ENCODE measurements at regions not wholly inside any gene's neighbourhood (a gene's known extent, or its start where the extent isn't known, plus 50 kb on each side); places are given as distances from the start of the nearest gene placed in this dataset.

GRCh38 chr15:46525984-46526725 lies 891.3 kb downstream of the SQOR start:
- Histone ChIP-seq H3K27ac (no peak overlapping the region), H3K27me3 (no peaks in the 10 kb centered on the region), H3K36me3 (no peaks in the 10 kb centered on the region), H3K9me3 (no peaks in the 10 kb centered on the region), H3K4me1 (peaks cover 0 to 3% of the 10 kb centered on the region in 2 donors), H3K4me3 (no peak overlapping the region)
- TF ChIP-seq CTCF (IDR thresholded peaks at IDR 0.05) = no peak
- intact Hi-C loops (cut with DNase I) = no loop called here
- no peak for DNase-seq (ENCODE audit: low spot score in 2 of 2)

GRCh38 chr15:46526726-46527110 lies 891.9 kb downstream of the SQOR start:
- Histone ChIP-seq H3K27ac (no peak overlapping the region), H3K4me1 (peaks cover 0 to 3% of the 10 kb centered on the region in 2 donors), H3K36me3 (no peaks in the 10 kb centered on the region), H3K9me3 (no peaks in the 10 kb centered on the region), H3K27me3 (no peaks in the 10 kb centered on the region), H3K4me3 (no peak overlapping the region)
- no peak for TF ChIP-seq CTCF (IDR thresholded peaks at IDR 0.05)
- intact Hi-C loops (cut with DNase I) = no loop called here
- no peak for DNase-seq (ENCODE audit: low spot score in 2 of 2)

- no peak for DNase-seq (ENCODE audit: low spot score in 2 of 2)
- H3K27me3 ChIP-seq = no peaks in the 10 kb centered on the region
- H3K36me3 ChIP-seq = no peaks in the 10 kb centered on the region
- H3K9me3 ChIP-seq = no peaks in the 10 kb centered on the region
- H3K4me1 ChIP-seq = no peaks in the 10 kb centered on the region
- H3K27ac ChIP-seq = no peak overlapping the region
- intact Hi-C loops (cut with DNase I) = no loop called here
- no peak for TF ChIP-seq CTCF (IDR thresholded peaks at IDR 0.05)
- H3K4me3 ChIP-seq = no peak overlapping the region
Measured at GRCh38 chr15:46543626-46544025, 908.8 kb downstream of the SQOR start.

GRCh38 chr15:46548989-46549388 lies 914.2 kb downstream of the SQOR start:
- no peak for DNase-seq (ENCODE audit: low spot score in 2 of 2)
- intact Hi-C loops (cut with DNase I) = no loop called here
- no peaks in the 10 kb centered on the region for H3K4me1 ChIP-seq
- H3K9me3 ChIP-seq = no peaks in the 10 kb centered on the region
- H3K4me3 ChIP-seq = no peak overlapping the region
- H3K27me3 ChIP-seq = no peaks in the 10 kb centered on the region
- H3K27ac ChIP-seq = no peak overlapping the region
- no peak for TF ChIP-seq CTCF (IDR thresholded peaks at IDR 0.05)
- no peaks in the 10 kb centered on the region for H3K36me3 ChIP-seq

GRCh38 chr15:46552316-46552715 lies 917.5 kb downstream of the SQOR start:
- H3K27ac ChIP-seq = no peak overlapping the region
- H3K27me3 ChIP-seq = no peaks in the 10 kb centered on the region
- H3K9me3 ChIP-seq = no peaks in the 10 kb centered on the region
- no peak for DNase-seq (ENCODE audit: low spot score in 2 of 2)
- H3K36me3 ChIP-seq = no peaks in the 10 kb centered on the region
- no peak for TF ChIP-seq CTCF (IDR thresholded peaks at IDR 0.05)
- no peak overlapping the region for H3K4me3 ChIP-seq
- no peaks in the 10 kb centered on the region for H3K4me1 ChIP-seq
- intact Hi-C loops (cut with DNase I) = no loop called here

- no peak for TF ChIP-seq CTCF (IDR thresholded peaks at IDR 0.05)
- H3K27me3 ChIP-seq = no peaks in the 10 kb centered on the region
- intact Hi-C loops (cut with DNase I) = no loop called here
- no peaks in the 10 kb centered on the region for H3K4me1 ChIP-seq
- H3K4me3 ChIP-seq = no peak overlapping the region
- no peaks in the 10 kb centered on the region for H3K36me3 ChIP-seq
- no peak overlapping the region for H3K27ac ChIP-seq
- no peak for DNase-seq (ENCODE audit: low spot score in 2 of 2)
- H3K9me3 ChIP-seq = no peaks in the 10 kb centered on the region
Measured at GRCh38 chr15:46555547-46555946, 920.7 kb downstream of the SQOR start.
